Prostate gland (tissue), 2 donors: ENCODE measurements at regions not wholly inside any gene's neighbourhood (a gene's known extent, or its start where the extent isn't known, plus 50 kb on each side); places are given as distances from the start of the nearest gene placed in this dataset.

Experiments
- DNase-seq: peaks from one replicate; pipeline ENCODE4 v3.0.0-alpha.2; 2019; ENCODE audit warnings: low spot score
- H3K27ac ChIP-seq, 2 donors: fragments of 200-600 bp; sonication (generic); 2 replicates each; pipeline ENCODE4 v1.5.1; 2017 to 2019
- H3K27me3 ChIP-seq: fragments of 200-600 bp; sonication (generic); replicated peaks from 2 replicates; pipeline ENCODE4 v1.5.1; 2019; ENCODE audit not compliant: insufficient read depth
- H3K36me3 ChIP-seq, 2 donors: fragments of 200-600 bp; sonication (generic); 1 replicate in 1 of 2; 2 replicates in 1 of 2; pipeline versions ENCODE4 v1.5.1 to v1.8.1; 2017 to 2019
- H3K4me1 ChIP-seq: fragments of 200-600 bp; sonication (generic); replicated peaks from 2 replicates; pipeline ENCODE4 v1.5.1; 2019
- H3K4me3 ChIP-seq, 2 donors: fragments of 200-600 bp; sonication (generic); 2 replicates each; pipeline ENCODE4 v1.5.1; 2017 to 2019
- H3K9me3 ChIP-seq: fragments of 200-600 bp; sonication (generic); 2 replicates; pipeline ENCODE4 v1.5.1; 2017
- POLR2A ChIP-seq: fragments of 450-650 bp; IDR thresholded peaks from one replicate; pipeline ENCODE4 v1.6.1; 2016; ENCODE audit warnings: antibody characterized with exemption, mild to moderate bottlenecking
- POLR2AphosphoS5 ChIP-seq: sonication (generic); formaldehyde crosslinking; IDR thresholded peaks from one replicate; pipeline ENCODE4 v1.6.1; 2017; ENCODE audit warnings: antibody characterized with exemption
- WGBS: methylation state at CpG from one replicate; pipeline ENCODE4 v1.1.5; 2018; 5-methylcytosine and 5-hydroxymethylcytosine counted together
- intact Hi-C: fragments of 100-400 bp; cut with DNase I; formaldehyde crosslinking; loops from one replicate; pipeline ENCODE4 v1.14.2; 2022
- TF ChIP-seq, protein P1 (sequence below), 4 experiments: fragments of 200-600 bp in 2 of 4; fragments of 450-650 bp in 2 of 4; sonication (generic) in 2 of 4; IDR thresholded peaks; 1 replicate in 3 of 4; 2 replicates in 1 of 4; pipeline ENCODE4 v1.5.1; 2016 to 2019; ENCODE audit warnings: antibody characterized with exemption in 4 of 4, mild to moderate bottlenecking in 2 of 4, moderate library complexity in 2 of 4

DNA sequence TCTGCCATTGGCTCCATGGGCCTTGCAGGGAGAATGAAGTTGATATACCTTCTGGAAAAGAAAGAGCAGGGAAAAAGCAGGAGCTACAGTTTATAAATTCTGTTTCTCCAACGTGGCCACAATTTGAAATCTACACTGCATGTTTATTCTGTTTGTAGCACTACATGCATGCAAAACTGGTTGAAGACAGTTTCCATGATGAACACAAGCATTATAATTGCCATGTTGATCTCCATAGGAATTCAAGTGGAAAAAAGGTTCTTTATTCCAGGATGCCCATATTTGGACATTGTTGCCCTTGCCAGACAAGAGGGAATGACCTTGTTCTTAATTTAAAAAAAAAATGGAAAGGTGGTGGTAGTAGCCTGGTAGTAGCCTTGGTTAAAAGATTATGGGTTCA, 69.2 kb upstream of the PALM2AKAP2 start:
- Histone ChIP-seq H3K4me1 (no peaks in the 10 kb centered on the region), H3K9me3 (no peaks in the 10 kb centered on the region), H3K4me3 (no peak overlapping the region), H3K36me3 (no peaks in the 10 kb centered on the region), H3K27ac (no peak overlapping the region), H3K27me3 (no peaks in the 10 kb centered on the region)
- TF ChIP-seq POLR2AphosphoS5, result no peak
- no peak for TF ChIP-seq POLR2A
- TF ChIP-seq, protein P1, sequence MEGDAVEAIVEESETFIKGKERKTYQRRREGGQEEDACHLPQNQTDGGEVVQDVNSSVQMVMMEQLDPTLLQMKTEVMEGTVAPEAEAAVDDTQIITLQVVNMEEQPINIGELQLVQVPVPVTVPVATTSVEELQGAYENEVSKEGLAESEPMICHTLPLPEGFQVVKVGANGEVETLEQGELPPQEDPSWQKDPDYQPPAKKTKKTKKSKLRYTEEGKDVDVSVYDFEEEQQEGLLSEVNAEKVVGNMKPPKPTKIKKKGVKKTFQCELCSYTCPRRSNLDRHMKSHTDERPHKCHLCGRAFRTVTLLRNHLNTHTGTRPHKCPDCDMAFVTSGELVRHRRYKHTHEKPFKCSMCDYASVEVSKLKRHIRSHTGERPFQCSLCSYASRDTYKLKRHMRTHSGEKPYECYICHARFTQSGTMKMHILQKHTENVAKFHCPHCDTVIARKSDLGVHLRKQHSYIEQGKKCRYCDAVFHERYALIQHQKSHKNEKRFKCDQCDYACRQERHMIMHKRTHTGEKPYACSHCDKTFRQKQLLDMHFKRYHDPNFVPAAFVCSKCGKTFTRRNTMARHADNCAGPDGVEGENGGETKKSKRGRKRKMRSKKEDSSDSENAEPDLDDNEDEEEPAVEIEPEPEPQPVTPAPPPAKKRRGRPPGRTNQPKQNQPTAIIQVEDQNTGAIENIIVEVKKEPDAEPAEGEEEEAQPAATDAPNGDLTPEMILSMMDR (IDR thresholded peaks at IDR 0.05), result no peak
- 73% methylated on average over 1 of the region's 1 CpG for WGBS
- DNase-seq, result no peak
- intact Hi-C loops, result no loop called here

- no peak overlapping the region for H3K4me3 ChIP-seq
- 67% methylated on average over 6 of the region's 6 CpGs for WGBS
- TF ChIP-seq POLR2AphosphoS5, result no peak
- TF ChIP-seq, protein P1 (IDR thresholded peaks at IDR 0.05), result no peak
- no peak for TF ChIP-seq POLR2A
- no peaks in the 10 kb centered on the region for H3K36me3 ChIP-seq
- DNase-seq, result no peak
- no peak overlapping the region for H3K27ac ChIP-seq
- H3K27me3 ChIP-seq, result no peaks in the 10 kb centered on the region
- H3K4me1 ChIP-seq, result no peaks in the 10 kb centered on the region
- intact Hi-C loops, result no loop called here
- H3K9me3 ChIP-seq, result no peaks in the 10 kb centered on the region
Measured at GRCh38 chr9:109715344-109715743, 64.7 kb upstream of the PALM2AKAP2 start.

GRCh38 chr9:109716631-109717030, 63.4 kb upstream of the PALM2AKAP2 start:
- no peaks in the 10 kb centered on the region for H3K4me1 ChIP-seq
- no peaks in the 10 kb centered on the region for H3K9me3 ChIP-seq
- TF ChIP-seq POLR2AphosphoS5 (no peak), POLR2A (no peak)
- TF ChIP-seq, protein P1 (IDR thresholded peaks at IDR 0.05), result no peak
- H3K27ac ChIP-seq, result no peak overlapping the region
- H3K36me3 ChIP-seq, result no peaks in the 10 kb centered on the region
- intact Hi-C loops, result no loop called here
- WGBS, result 89% methylated on average over 1 of the region's 1 CpG
- H3K4me3 ChIP-seq, result no peak overlapping the region
- no peak for DNase-seq
- H3K27me3 ChIP-seq, result no peaks in the 10 kb centered on the region

DNA sequence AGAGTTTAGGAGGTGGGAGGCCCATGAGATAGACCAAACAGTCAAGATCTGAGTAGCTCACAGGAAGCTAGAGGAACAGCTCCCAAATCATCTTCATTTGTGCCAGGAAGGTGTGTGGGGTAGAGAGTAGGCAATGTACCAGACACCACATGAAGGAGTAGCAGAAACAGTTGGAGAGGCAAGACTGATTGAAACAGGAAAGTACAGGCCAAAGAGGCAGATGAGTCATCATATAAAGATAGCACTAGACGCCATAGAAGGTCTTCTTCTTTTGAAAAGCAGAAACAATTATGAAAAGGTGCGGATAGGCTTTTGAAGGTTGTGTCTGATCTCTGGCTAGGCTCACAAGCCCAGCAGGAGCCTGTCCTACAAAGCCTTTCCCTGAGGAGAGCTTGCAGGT, 62.7 kb upstream of the PALM2AKAP2 start:
- WGBS, result 79% methylated on average over 2 of the region's 2 CpGs
- no peak overlapping the region for H3K27ac ChIP-seq
- H3K4me1 ChIP-seq, result no peaks in the 10 kb centered on the region
- H3K27me3 ChIP-seq, result no peaks in the 10 kb centered on the region
- TF ChIP-seq, protein P1 (IDR thresholded peaks at IDR 0.05), result no peak
- TF ChIP-seq POLR2A (no peak), POLR2AphosphoS5 (no peak)
- H3K36me3 ChIP-seq, result no peaks in the 10 kb centered on the region
- DNase-seq, result no peak
- intact Hi-C loops, result no loop called here
- H3K9me3 ChIP-seq, result no peaks in the 10 kb centered on the region
- H3K4me3 ChIP-seq, result no peak overlapping the region

GRCh38 chr9:109718861-109719260, 61.1 kb upstream of the PALM2AKAP2 start:
- Histone ChIP-seq H3K27me3 (no peaks in the 10 kb centered on the region), H3K27ac (no peak overlapping the region), H3K36me3 (no peaks in the 10 kb centered on the region), H3K9me3 (no peaks in the 10 kb centered on the region), H3K4me3 (no peak overlapping the region), H3K4me1 (no peaks in the 10 kb centered on the region)
- no peak for DNase-seq
- TF ChIP-seq POLR2A (no peak), POLR2AphosphoS5 (no peak)
- TF ChIP-seq, protein P1 (IDR thresholded peaks at IDR 0.05), result no peak
- intact Hi-C loops, result no loop called here
- WGBS, result 79% methylated on average over 3 of the region's 3 CpGs
